Neuron (in vitro differentiated cells): ENCODE measurements at regions not wholly inside any gene's neighbourhood (a gene's known extent, or its start where the extent isn't known, plus 50 kb on each side); places are given as distances from the start of the nearest gene placed in this dataset.

Experiments used
- H2AFZ ChIP-seq: one replicate; pipeline ENCODE4 v1.6.1; 2013; ENCODE audit warnings: low read depth, mild to moderate bottlenecking, inconsistent platforms, low read length, moderate library complexity
- H3K27me3 ChIP-seq: one replicate; pipeline ENCODE4 v1.6.1; 2013; ENCODE audit warnings: low read length; ENCODE audit not compliant: insufficient read depth
- H3K36me3 ChIP-seq: one replicate; pipeline ENCODE4 v1.6.1; 2013; ENCODE audit warnings: low read length; ENCODE audit not compliant: insufficient read depth
- H3K4me1 ChIP-seq: one replicate; pipeline ENCODE4 v1.6.1; 2013; ENCODE audit warnings: low read length; ENCODE audit not compliant: insufficient read depth
- H3K4me3 ChIP-seq: 2 replicates; pipeline ENCODE4 v1.5.1; 2013; ENCODE audit warnings: mild to moderate bottlenecking, low read length, moderate library complexity
- H3K9me3 ChIP-seq: one replicate; pipeline ENCODE4 v1.6.1; 2013; ENCODE audit warnings: low read length

- H3K27me3 ChIP-seq = no peaks in the 10 kb centered on the region
- H3K4me1 ChIP-seq = no peaks in the 10 kb centered on the region
- no peak overlapping the region for H2AFZ ChIP-seq
- H3K36me3 ChIP-seq = no peaks in the 10 kb centered on the region
- no peaks in the 10 kb centered on the region for H3K9me3 ChIP-seq
- no peak overlapping the region for H3K4me3 ChIP-seq
These were observed 375.7 kb upstream of the B3GALT2 start for GRCh38 chr1:193562121-193562520.

- H3K4me3 ChIP-seq = no peak overlapping the region
- H3K27me3 ChIP-seq = no peaks in the 10 kb centered on the region
- H3K4me1 ChIP-seq = no peaks in the 10 kb centered on the region
- no peaks in the 10 kb centered on the region for H3K36me3 ChIP-seq
- H3K9me3 ChIP-seq = no peaks in the 10 kb centered on the region
- no peak overlapping the region for H2AFZ ChIP-seq
These were observed 372.1 kb upstream of the B3GALT2 start for GRCh38 chr1:193558491-193559028.

GRCh38 chr1:193555662-193556441 is 369.4 kb upstream of the B3GALT2 start:
- Histone ChIP-seq H2AFZ (no peak overlapping the region), H3K27me3 (no peaks in the 10 kb centered on the region), H3K9me3 (peaks cover 2% of the 10 kb centered on the region), H3K36me3 (no peaks in the 10 kb centered on the region), H3K4me1 (no peaks in the 10 kb centered on the region), H3K4me3 (no peak overlapping the region)

- no peak overlapping the region for H3K4me3 ChIP-seq
- no peaks in the 10 kb centered on the region for H3K36me3 ChIP-seq
- peaks cover 2% of the 10 kb centered on the region for H3K9me3 ChIP-seq
- no peak overlapping the region for H2AFZ ChIP-seq
- no peaks in the 10 kb centered on the region for H3K4me1 ChIP-seq
- no peaks in the 10 kb centered on the region for H3K27me3 ChIP-seq
These were observed 367.2 kb upstream of the B3GALT2 start for GRCh38 chr1:193553564-193553963.

GRCh38 chr1:193552274-193552673 is 365.9 kb upstream of the B3GALT2 start:
- no peak overlapping the region for H3K4me3 ChIP-seq
- no peaks in the 10 kb centered on the region for H3K27me3 ChIP-seq
- no peaks in the 10 kb centered on the region for H3K36me3 ChIP-seq
- H3K4me1 ChIP-seq = no peaks in the 10 kb centered on the region
- no peak overlapping the region for H2AFZ ChIP-seq
- H3K9me3 ChIP-seq = peaks cover 2% of the 10 kb centered on the region

GRCh38 chr1:193549081-193549480 is 362.7 kb upstream of the B3GALT2 start:
- peaks cover 2% of the 10 kb centered on the region for H3K9me3 ChIP-seq
- H3K4me1 ChIP-seq = no peaks in the 10 kb centered on the region
- H3K4me3 ChIP-seq = no peak overlapping the region
- no peak overlapping the region for H2AFZ ChIP-seq
- H3K36me3 ChIP-seq = no peaks in the 10 kb centered on the region
- H3K27me3 ChIP-seq = no peaks in the 10 kb centered on the region

- no peaks in the 10 kb centered on the region for H3K4me1 ChIP-seq
- no peak overlapping the region for H2AFZ ChIP-seq
- no peaks in the 10 kb centered on the region for H3K36me3 ChIP-seq
- no peaks in the 10 kb centered on the region for H3K9me3 ChIP-seq
- H3K4me3 ChIP-seq = no peak overlapping the region
- H3K27me3 ChIP-seq = no peaks in the 10 kb centered on the region
These were observed 358.8 kb upstream of the B3GALT2 start for GRCh38 chr1:193545171-193545570.

- H3K4me3 ChIP-seq = no peak overlapping the region
- no peaks in the 10 kb centered on the region for H3K27me3 ChIP-seq
These were observed 356.8 kb upstream of the B3GALT2 start for GRCh38 chr1:193543259-193543658.

GRCh38 chr1:193542690-193543089 is 356.3 kb upstream of the B3GALT2 start:
- no peaks in the 10 kb centered on the region for H3K9me3 ChIP-seq

More at GRCh38 chr1:193543259-193543658, 356.8 kb upstream of the B3GALT2 start:
- Histone ChIP-seq H2AFZ (no peak overlapping the region), H3K9me3 (no peaks in the 10 kb centered on the region), H3K4me1 (no peaks in the 10 kb centered on the region), H3K36me3 (no peaks in the 10 kb centered on the region)

GRCh38 chr1:193540511-193540910 is 354.1 kb upstream of the B3GALT2 start:
- Histone ChIP-seq H3K27me3 (no peaks in the 10 kb centered on the region), H3K36me3 (no peaks in the 10 kb centered on the region), H3K4me1 (no peaks in the 10 kb centered on the region), H3K9me3 (no peaks in the 10 kb centered on the region), H2AFZ (no peak overlapping the region), H3K4me3 (no peak overlapping the region)

More at GRCh38 chr1:193542690-193543089, 356.3 kb upstream of the B3GALT2 start:
- no peaks in the 10 kb centered on the region for H3K4me1 ChIP-seq
- H3K4me3 ChIP-seq = no peak overlapping the region
- no peaks in the 10 kb centered on the region for H3K27me3 ChIP-seq
- no peak overlapping the region for H2AFZ ChIP-seq
- H3K36me3 ChIP-seq = no peaks in the 10 kb centered on the region

- no peak overlapping the region for H3K4me3 ChIP-seq
- no peaks in the 10 kb centered on the region for H3K4me1 ChIP-seq
- H3K27me3 ChIP-seq = no peaks in the 10 kb centered on the region
These were observed 353.5 kb upstream of the B3GALT2 start for GRCh38 chr1:193539731-193540459.

GRCh38 chr1:193538680-193539079 is 352.3 kb upstream of the B3GALT2 start:
- Histone ChIP-seq H3K27me3 (no peaks in the 10 kb centered on the region), H3K36me3 (no peaks in the 10 kb centered on the region), H3K4me1 (no peaks in the 10 kb centered on the region), H3K9me3 (no peaks in the 10 kb centered on the region), H2AFZ (no peak overlapping the region), H3K4me3 (no peak overlapping the region)

More at GRCh38 chr1:193539731-193540459, 353.5 kb upstream of the B3GALT2 start:
- Histone ChIP-seq H2AFZ (no peak overlapping the region), H3K9me3 (no peaks in the 10 kb centered on the region), H3K36me3 (no peaks in the 10 kb centered on the region)

GRCh38 chr1:193538003-193538354 is 351.6 kb upstream of the B3GALT2 start:
- Histone ChIP-seq H3K4me3 (no peak overlapping the region), H3K36me3 (no peaks in the 10 kb centered on the region), H3K4me1 (no peaks in the 10 kb centered on the region), H3K27me3 (no peaks in the 10 kb centered on the region), H3K9me3 (no peaks in the 10 kb centered on the region), H2AFZ (no peak overlapping the region)
